GM23248 (cell line): ENCODE measurements at regions not wholly inside any gene's neighbourhood (a gene's known extent, or its start where the extent isn't known, plus 50 kb on each side); places are given as distances from the start of the nearest gene placed in this dataset.

ENCODE experiments used
- DNase-seq: peaks from one replicate; pipeline ENCODE4 v3.0.0-alpha.2; 2015
- H2AFZ ChIP-seq: fragments of 200-600 bp; sonication (generic); 2 replicates; pipeline ENCODE4 v1.6.1; 2016; ENCODE audit warnings: antibody characterized with exemption
- H3F3A ChIP-seq: fragments of 200-600 bp; sonication (generic); 2 replicates; pipeline ENCODE4 v1.6.1; 2016; ENCODE audit warnings: mild to moderate bottlenecking, antibody characterized with exemption, mixed run types; ENCODE audit not compliant: insufficient read depth
- H3K27ac ChIP-seq: fragments of 200-600 bp; sonication (generic); 2 replicates; pipeline ENCODE4 v1.5.1; 2016; ENCODE audit warnings: mild to moderate bottlenecking
- H3K27me3 ChIP-seq: fragments of 200-600 bp; sonication (generic); replicated peaks from 2 replicates; pipeline ENCODE4 v1.6.1; 2016; ENCODE audit warnings: mild to moderate bottlenecking; ENCODE audit not compliant: insufficient read depth
- H3K36me3 ChIP-seq: fragments of 200-600 bp; sonication (generic); 2 replicates; pipeline ENCODE4 v1.6.1; 2016; ENCODE audit warnings: low read depth, mild to moderate bottlenecking
- H3K4me1 ChIP-seq: fragments of 200-600 bp; sonication (generic); 2 replicates; pipeline ENCODE4 v1.6.1; 2016; ENCODE audit warnings: mild to moderate bottlenecking; ENCODE audit not compliant: insufficient read depth
- H3K4me2 ChIP-seq: fragments of 200-600 bp; sonication (generic); one replicate; pipeline ENCODE4 v1.6.1; 2016; ENCODE audit warnings: mild to moderate bottlenecking; ENCODE audit not compliant: unreplicated experiment
- H3K4me3 ChIP-seq: fragments of 200-600 bp; sonication (generic); 2 replicates; pipeline ENCODE4 v1.5.1; 2016; ENCODE audit warnings: mild to moderate bottlenecking
- H3K79me2 ChIP-seq: fragments of 200-600 bp; sonication (generic); 2 replicates; pipeline ENCODE4 v1.6.1; 2016; ENCODE audit warnings: mild to moderate bottlenecking; ENCODE audit not compliant: insufficient read depth
- H3K9ac ChIP-seq: fragments of 200-600 bp; sonication (generic); 2 replicates; pipeline ENCODE4 v1.6.1; 2016; ENCODE audit warnings: mild to moderate bottlenecking
- H3K9me2 ChIP-seq: fragments of 200-600 bp; sonication (generic); 2 replicates; pipeline ENCODE4 v1.6.1; 2016; ENCODE audit warnings: mixed run types, mild to moderate bottlenecking, moderate library complexity; ENCODE audit not compliant: insufficient read depth
- H3K9me3 ChIP-seq: fragments of 200-600 bp; sonication (generic); one replicate; pipeline ENCODE4 v1.6.1; 2017; ENCODE audit warnings: low read depth
- H4K20me1 ChIP-seq: fragments of 200-600 bp; sonication (generic); 2 replicates; pipeline ENCODE4 v1.6.0; 2016; ENCODE audit not compliant: insufficient read depth
- EZH2 ChIP-seq: fragments of 200-600 bp; sonication (generic); IDR thresholded peaks from 2 replicates; pipeline ENCODE4 v1.6.1; 2018; ENCODE audit warnings: antibody characterized with exemption, mild to moderate bottlenecking; ENCODE audit not compliant: insufficient read depth, poor library complexity, severe bottlenecking
- EZH2phosphoT487 ChIP-seq: fragments of 200-600 bp; sonication (generic); IDR thresholded peaks from 2 replicates; pipeline ENCODE4 v1.6.1; 2018; ENCODE audit warnings: antibody characterized with exemption, moderate library complexity, mild to moderate bottlenecking, low read depth; ENCODE audit not compliant: insufficient read depth
- WGBS, 2 experiments: methylation state at CpG; one replicate each; pipeline ENCODE4 v1.1.6; 2015 to 2017; ENCODE audit warnings: low lambda C conversion rate in 2 of 2, low coverage in 1 of 2; ENCODE audit errors: missing lambda C conversion rate in 2 of 2; 5-methylcytosine and 5-hydroxymethylcytosine counted together
- in situ Hi-C: fragments of 300-500 bp; cut with MboI; formaldehyde crosslinking; loops from 2 replicates; pipeline ENCODE4 v1.15.0; 2020

DNA sequence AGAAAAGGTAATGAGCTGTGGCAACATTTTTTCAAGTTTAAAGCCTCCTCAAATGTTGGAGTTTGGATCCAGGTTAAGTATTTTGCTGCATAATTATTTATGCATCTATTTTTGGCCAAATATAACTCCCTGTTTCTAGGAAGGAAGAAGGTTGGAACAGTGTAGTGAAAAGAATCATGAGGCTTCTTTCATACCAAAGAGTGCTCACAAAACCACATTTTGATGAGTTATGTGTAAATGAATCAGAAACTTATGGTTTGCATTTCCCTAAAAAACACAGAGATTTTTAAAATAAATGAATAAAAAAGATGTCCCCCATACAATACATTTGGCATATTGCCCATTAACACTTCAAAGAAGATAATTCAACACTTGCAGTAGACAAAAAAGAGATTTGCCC, 246.9 kb upstream of the PRDM1 start:
- Histone ChIP-seq H3K4me1 (peaks cover 18% of the 10 kb centered on the region), H3K9me3 (no peaks in the 10 kb centered on the region), H3K9ac (no peak overlapping the region), H3K79me2 (no peaks in the 10 kb centered on the region), H2AFZ (no peak overlapping the region), H3F3A (peaks cover 6% of the 10 kb centered on the region; the same call in 1 of the 2 replicates), H3K9me2 (no peaks in the 10 kb centered on the region), H3K27me3 (no peaks in the 10 kb centered on the region), H3K4me2 (no peak overlapping the region), H4K20me1 (no peaks in the 10 kb centered on the region), H3K27ac (no peak overlapping the region), H3K36me3 (no peaks in the 10 kb centered on the region), H3K4me3 (no peak overlapping the region)
- in situ Hi-C loops, result no loop called here
- DNase-seq, result peak; percentile 53
- TF ChIP-seq EZH2phosphoT487, result no peak
- TF ChIP-seq EZH2, result no peak

DNA sequence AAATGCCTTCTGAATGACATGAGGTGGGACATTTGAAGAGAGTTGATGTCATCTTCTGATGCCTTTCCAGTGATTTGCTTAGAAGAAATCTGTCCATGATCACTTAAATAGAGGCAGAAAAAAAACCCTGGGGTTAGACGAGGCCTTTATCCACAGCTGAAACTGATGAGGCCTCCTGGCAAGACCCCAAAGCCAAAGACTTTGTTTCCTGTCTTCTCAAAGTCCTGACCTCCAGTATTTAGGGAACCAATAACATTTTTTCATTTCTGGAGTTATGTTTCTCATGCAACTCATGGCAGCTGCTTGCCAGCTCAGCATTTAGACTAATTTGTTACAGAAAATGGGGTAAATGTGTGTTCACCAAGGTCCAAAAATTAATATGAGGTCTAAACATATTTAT, 248.0 kb upstream of the PRDM1 start:
- 0 to 9% methylated on average over 1 of the region's 1 CpG for WGBS, 2 experiments

DNA sequence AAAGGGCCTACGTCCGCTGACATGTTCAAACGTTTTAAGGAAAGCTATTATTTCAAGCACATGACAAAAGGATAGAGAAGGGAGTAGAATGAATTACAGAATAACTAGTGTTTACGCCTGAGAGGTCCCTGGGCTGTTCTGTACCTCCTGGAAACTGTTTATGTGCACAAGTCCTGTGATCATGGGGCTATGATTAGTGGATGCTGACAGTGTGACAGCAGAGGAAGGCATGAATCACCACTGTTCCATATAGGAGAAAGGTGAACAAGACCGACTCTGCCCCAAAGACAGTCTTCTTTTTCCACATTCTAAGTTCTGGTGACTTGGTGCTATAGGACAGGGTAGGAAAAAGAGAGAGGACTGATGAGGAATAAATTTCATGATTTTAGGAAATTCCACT, 249.2 kb upstream of the PRDM1 start:
- Histone ChIP-seq H3F3A (peaks cover 6% of the 10 kb centered on the region; the same call in 1 of the 2 replicates), H3K36me3 (no peaks in the 10 kb centered on the region), H3K4me1 (peaks cover 18% of the 10 kb centered on the region), H3K9me2 (no peaks in the 10 kb centered on the region), H3K79me2 (no peaks in the 10 kb centered on the region), H4K20me1 (no peaks in the 10 kb centered on the region), H2AFZ (no peak overlapping the region), H3K4me3 (no peak overlapping the region), H3K27me3 (no peaks in the 10 kb centered on the region), H3K27ac (no peak overlapping the region), H3K9me3 (no peaks in the 10 kb centered on the region), H3K4me2 (no peak overlapping the region), H3K9ac (no peak overlapping the region)
- TF ChIP-seq EZH2 (no peak), EZH2phosphoT487 (no peak)
- 95 to 96% methylated on average over 5 of the region's 5 CpGs for WGBS, 2 experiments
- no peak for DNase-seq
- in situ Hi-C loops, result no loop called here

More for the DNA sequence above, 248.0 kb upstream of the PRDM1 start:
- Histone ChIP-seq H3K9me2 (no peaks in the 10 kb centered on the region), H3K9me3 (no peaks in the 10 kb centered on the region), H4K20me1 (no peaks in the 10 kb centered on the region), H3K4me3 (no peak overlapping the region), H3K27ac (no peak overlapping the region), H3K79me2 (no peaks in the 10 kb centered on the region), H3K4me1 (peaks cover 18% of the 10 kb centered on the region), H2AFZ (no peak overlapping the region), H3K9ac (no peak overlapping the region), H3K36me3 (no peaks in the 10 kb centered on the region), H3K4me2 (no peak overlapping the region), H3F3A (peaks cover 6% of the 10 kb centered on the region; the same call in 1 of the 2 replicates), H3K27me3 (no peaks in the 10 kb centered on the region)
- in situ Hi-C loops, result no loop called here
- DNase-seq, result peak; percentile 38
- TF ChIP-seq EZH2phosphoT487, result no peak
- TF ChIP-seq EZH2, result no peak

DNA sequence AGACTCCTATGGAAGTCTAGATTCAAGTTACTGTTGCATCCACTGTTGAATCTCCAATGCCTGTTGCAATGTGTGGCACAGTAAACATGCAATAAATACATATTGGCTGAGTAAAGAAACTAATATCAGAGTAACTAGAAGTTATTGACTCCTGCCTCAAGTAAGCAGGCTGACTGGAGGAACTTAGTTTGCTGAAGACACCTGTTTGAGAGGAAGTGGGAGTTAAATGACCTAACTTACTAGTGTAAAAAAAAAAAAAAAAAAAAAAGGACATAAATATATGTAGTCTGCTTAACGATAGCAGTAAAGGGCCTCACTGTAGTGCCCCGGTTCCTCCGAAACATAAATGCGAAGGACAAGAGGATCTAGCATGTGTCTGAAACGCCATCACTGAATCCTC, 249.8 kb upstream of the PRDM1 start:
- Histone ChIP-seq H3K4me1 (peaks cover 18% of the 10 kb centered on the region), H3K9me2 (no peaks in the 10 kb centered on the region), H3K4me2 (no peak overlapping the region), H4K20me1 (no peaks in the 10 kb centered on the region), H3K9ac (no peak overlapping the region), H3K79me2 (no peaks in the 10 kb centered on the region), H3K27me3 (no peaks in the 10 kb centered on the region), H3K9me3 (no peaks in the 10 kb centered on the region), H3F3A (peaks cover 6% of the 10 kb centered on the region; the same call in 1 of the 2 replicates), H2AFZ (no peak overlapping the region), H3K4me3 (no peak overlapping the region), H3K27ac (no peak overlapping the region), H3K36me3 (no peaks in the 10 kb centered on the region)
- no peak for DNase-seq
- TF ChIP-seq EZH2phosphoT487, result no peak
- in situ Hi-C loops, result no loop called here
- WGBS, 2 experiments, result 96 to 98% methylated on average over 5 of the region's 5 CpGs

DNA sequence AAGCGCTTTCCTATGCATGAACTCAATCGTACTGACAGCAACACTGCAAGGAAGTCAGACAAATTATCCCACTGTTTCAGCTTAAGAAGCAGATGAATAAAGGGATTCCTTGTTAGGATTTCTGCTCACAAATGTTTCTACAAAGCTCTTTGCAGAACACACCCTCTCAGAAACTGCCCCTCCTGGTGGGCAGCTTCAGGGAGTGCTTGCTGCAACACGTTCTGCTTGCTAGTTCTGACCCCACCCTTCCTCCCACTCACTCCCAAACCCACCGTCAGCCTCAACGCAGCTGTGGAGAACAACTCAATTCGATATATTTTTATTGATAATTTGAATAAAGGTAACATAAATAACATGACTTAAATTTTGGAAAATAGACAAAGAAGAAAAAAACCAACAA, 250.8 kb upstream of the PRDM1 start:
- in situ Hi-C loops, result no loop called here
- WGBS, 2 experiments, result 83 to 85% methylated on average over 6 of the region's 6 CpGs
- H3K4me2 ChIP-seq, result no peak overlapping the region
- H3K4me3 ChIP-seq, result no peak overlapping the region
- H3K9me2 ChIP-seq, result no peaks in the 10 kb centered on the region
- H3K4me1 ChIP-seq, result peaks cover 18% of the 10 kb centered on the region
- H3K9ac ChIP-seq, result no peak overlapping the region
- H2AFZ ChIP-seq, result no peak overlapping the region
- no peaks in the 10 kb centered on the region for H4K20me1 ChIP-seq
- no peak for TF ChIP-seq EZH2
- no peak for TF ChIP-seq EZH2phosphoT487
- peaks cover 6% of the 10 kb centered on the region; the same call in 1 of the 2 replicates for H3F3A ChIP-seq
- no peaks in the 10 kb centered on the region for H3K79me2 ChIP-seq
- no peak for DNase-seq
- H3K27me3 ChIP-seq, result no peaks in the 10 kb centered on the region
- no peaks in the 10 kb centered on the region for H3K9me3 ChIP-seq
- no peaks in the 10 kb centered on the region for H3K36me3 ChIP-seq
- H3K27ac ChIP-seq, result no peak overlapping the region
